AG09309 (cell line): ENCODE measurements at regions not wholly inside any gene's neighbourhood (a gene's known extent, or its start where the extent isn't known, plus 50 kb on each side); places are given as distances from the start of the nearest gene placed in this dataset.

Experiments
- DNase-seq: peaks from one replicate; pipeline ENCODE4 v3.0.0-alpha.2; 2010; ENCODE audit warnings: low read depth
- H3K4me3 ChIP-seq: 2 replicates; pipeline ENCODE4 v1.5.1; 2011; ENCODE audit warnings: mild to moderate bottlenecking, low read depth, low read length, moderate library complexity; ENCODE audit not compliant: control insufficient read depth
- CTCF ChIP-seq: IDR thresholded peaks from 2 replicates; pipeline ENCODE4 v1.5.1; 2011; ENCODE audit warnings: mild to moderate bottlenecking, low read depth, low read length, inconsistent platforms; ENCODE audit not compliant: insufficient read depth, control insufficient read depth; ENCODE audit errors: missing control alignments

- DNase-seq: no peak
- H3K4me3 ChIP-seq: no peak overlapping the region
- TF ChIP-seq CTCF: no peak
These were observed 2156.9 kb upstream of the C9orf72 start for GRCh38 chr9:29730163-29730562.

DNA sequence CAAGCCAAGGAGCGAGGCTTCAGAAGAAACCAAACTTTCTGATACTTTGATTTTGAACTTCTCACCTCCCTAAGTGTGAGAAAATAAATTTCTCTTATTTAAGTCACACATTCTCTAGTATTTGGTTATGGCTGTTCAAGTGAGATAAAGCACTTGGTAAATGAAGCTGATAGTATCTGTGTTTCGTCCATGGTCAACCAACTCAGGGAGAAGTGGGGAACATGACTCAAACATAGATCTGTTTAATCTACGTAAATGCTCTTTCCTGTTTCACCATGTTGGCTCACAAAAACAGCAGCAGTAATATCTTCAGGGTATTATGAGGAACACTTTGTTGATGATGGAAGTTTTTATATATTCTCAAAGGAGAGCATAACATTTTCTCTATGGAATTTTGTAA is 2167.2 kb upstream of the C9orf72 start:
- no peak for TF ChIP-seq CTCF
- DNase-seq: no peak
- no peak overlapping the region for H3K4me3 ChIP-seq

GRCh38 chr9:29741169-29741568 is 2167.9 kb upstream of the C9orf72 start:
- TF ChIP-seq CTCF: no peak
- no peak overlapping the region for H3K4me3 ChIP-seq
- no peak for DNase-seq

- no peak overlapping the region for H3K4me3 ChIP-seq
- no peak for TF ChIP-seq CTCF
- no peak for DNase-seq
These were observed 2176.8 kb upstream of the C9orf72 start for GRCh38 chr9:29750062-29750461.

DNA sequence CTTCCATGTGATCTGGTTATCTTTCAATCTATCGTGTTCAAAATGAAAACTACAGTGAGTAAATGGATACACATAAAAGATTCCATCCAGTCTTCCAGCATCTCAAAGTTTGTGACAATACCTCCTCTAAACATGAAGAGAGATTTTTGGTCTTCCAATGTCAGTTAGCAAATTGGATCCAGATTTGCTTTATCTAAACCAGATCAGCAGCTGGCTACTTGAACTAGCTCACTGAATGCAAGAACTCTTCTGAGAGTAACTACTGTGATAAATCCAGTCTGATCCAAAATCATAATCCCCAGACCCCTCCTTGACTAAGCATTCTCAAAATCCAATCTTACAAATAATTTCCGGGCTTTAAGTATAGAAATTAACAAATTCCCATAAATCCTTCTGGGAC is 2177.9 kb upstream of the C9orf72 start:
- TF ChIP-seq CTCF: no peak
- DNase-seq: no peak
- H3K4me3 ChIP-seq: no peak overlapping the region

GRCh38 chr9:29753638-29754037 is 2180.4 kb upstream of the C9orf72 start:
- no peak for DNase-seq
- H3K4me3 ChIP-seq: no peak overlapping the region
- TF ChIP-seq CTCF: no peak

GRCh38 chr9:29769019-29769418 is 2195.7 kb upstream of the C9orf72 start:
- TF ChIP-seq CTCF: no peak
- DNase-seq: no peak
- H3K4me3 ChIP-seq: no peak overlapping the region
